ENCODE measurements at regions not wholly inside any gene's neighbourhood (a gene's known extent, or its start where the extent isn't known, plus 50 kb on each side); places are given as distances from the start of the nearest gene placed in this dataset.

GRCh38 chr13:19266979-19267378, 85.4 kb upstream of the TUBA3C start:
- no peak overlapping the region for H3K27ac Mint-ChIP-seq
- no peak for TF ChIP-seq NANOG (IDR thresholded peaks at IDR 0.05; ENCODE audit: borderline replicate concordance)
- no peaks in the 10 kb centered on the region for H3K79me2 ChIP-seq (replicated peaks; ENCODE audit: insufficient read depth)
- ATAC-seq (no peak), DNase-seq (ENCODE audit: low spot score) (no peak)
- H3K4me1 ChIP-seq (ENCODE audit: insufficient read depth), result no peaks in the 10 kb centered on the region
- H3K27me3 Mint-ChIP-seq (ENCODE audit: insufficient read depth, low read depth, poor library complexity), result peaks cover 6% of the 10 kb centered on the region
- peaks cover 88% of the 10 kb centered on the region for H3K9me3 Mint-ChIP-seq
- 0 out of 2 replicates have a peak, but pooled peaks cover 6% of the 10 kb centered on the region for H3K36me3 ChIP-seq (ENCODE audit: insufficient read depth)
- H3K9me2 ChIP-seq (ENCODE audit: insufficient read depth), result no peaks in the 10 kb centered on the region
- H3K36me3 Mint-ChIP-seq (ENCODE audit: low read depth), result peaks cover 31% of the 10 kb centered on the region
- H3K4me3 ChIP-seq, result no peak overlapping the region
- H2AFZ ChIP-seq, result no peak overlapping the region
- H3K4me3 Mint-ChIP-seq, result no peak overlapping the region
- no peaks in the 10 kb centered on the region for H3F3A ChIP-seq (replicated peaks; ENCODE audit: low read depth)
- H3K27ac ChIP-seq (ENCODE audit: low read depth), result no peak overlapping the region
- no peaks in the 10 kb centered on the region for H3K4me1 Mint-ChIP-seq
- H4K20me1 ChIP-seq (replicated peaks; ENCODE audit: insufficient read depth), result no peaks in the 10 kb centered on the region
- H3K27me3 ChIP-seq (ENCODE audit: insufficient read depth), result no peaks in the 10 kb centered on the region
- H3K4me2 ChIP-seq, result no peak overlapping the region

DNA sequence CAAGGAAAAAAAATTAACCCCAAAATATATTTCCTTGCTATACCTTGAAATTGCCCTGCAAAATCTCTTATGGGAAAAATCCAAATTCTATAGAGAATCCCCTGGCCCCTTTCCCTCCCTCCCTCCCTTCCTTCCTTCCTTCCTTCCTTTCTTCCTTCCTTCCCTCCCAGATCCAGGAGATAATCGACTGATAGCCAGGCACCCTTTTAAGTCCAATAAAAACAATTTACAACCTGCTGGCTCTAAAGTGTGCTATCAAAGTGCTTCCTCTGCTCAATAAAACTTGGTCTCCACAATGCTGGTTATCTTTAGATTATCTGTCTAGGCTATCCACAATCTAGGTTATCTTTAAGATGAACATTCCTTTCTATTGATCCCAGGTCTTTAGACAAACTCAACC, 83.1 kb upstream of the TUBA3C start:
- H3K4me1 Mint-ChIP-seq, result no peaks in the 10 kb centered on the region
- H3K36me3 ChIP-seq (ENCODE audit: insufficient read depth), result 0 out of 2 replicates have a peak, but pooled peaks cover 6% of the 10 kb centered on the region
- no peaks in the 10 kb centered on the region for H3K9me2 ChIP-seq (ENCODE audit: insufficient read depth)
- no peaks in the 10 kb centered on the region for H4K20me1 ChIP-seq (replicated peaks; ENCODE audit: insufficient read depth)
- no peak overlapping the region for H3K4me3 ChIP-seq
- H3K27me3 ChIP-seq (ENCODE audit: insufficient read depth), result no peaks in the 10 kb centered on the region
- no peak overlapping the region for H3K4me2 ChIP-seq
- peaks cover 87% of the 10 kb centered on the region for H3K9me3 Mint-ChIP-seq
- no peaks in the 10 kb centered on the region for H3K4me1 ChIP-seq (ENCODE audit: insufficient read depth)
- no peaks in the 10 kb centered on the region for H3K79me2 ChIP-seq (replicated peaks; ENCODE audit: insufficient read depth)
- no peak overlapping the region for H3K27ac ChIP-seq (ENCODE audit: low read depth)
- H3K27me3 Mint-ChIP-seq (ENCODE audit: insufficient read depth, low read depth, poor library complexity), result peaks cover 3% of the 10 kb centered on the region
- no peak overlapping the region for H3K27ac Mint-ChIP-seq
- DNase-seq (ENCODE audit: low spot score), result no peak
- no peak for ATAC-seq
- H3K4me3 Mint-ChIP-seq, result no peak overlapping the region
- H3K36me3 Mint-ChIP-seq (ENCODE audit: low read depth), result peaks cover 17% of the 10 kb centered on the region
- H3F3A ChIP-seq (replicated peaks; ENCODE audit: low read depth), result no peaks in the 10 kb centered on the region
- no peak overlapping the region for H2AFZ ChIP-seq
- TF ChIP-seq STAT1 (IDR thresholded peaks at IDR 0.05; ENCODE audit: unreplicated experiment), result no peak
- TF ChIP-seq NANOG (IDR thresholded peaks at IDR 0.05; ENCODE audit: borderline replicate concordance), result no peak
- TF ChIP-seq, protein P1, sequence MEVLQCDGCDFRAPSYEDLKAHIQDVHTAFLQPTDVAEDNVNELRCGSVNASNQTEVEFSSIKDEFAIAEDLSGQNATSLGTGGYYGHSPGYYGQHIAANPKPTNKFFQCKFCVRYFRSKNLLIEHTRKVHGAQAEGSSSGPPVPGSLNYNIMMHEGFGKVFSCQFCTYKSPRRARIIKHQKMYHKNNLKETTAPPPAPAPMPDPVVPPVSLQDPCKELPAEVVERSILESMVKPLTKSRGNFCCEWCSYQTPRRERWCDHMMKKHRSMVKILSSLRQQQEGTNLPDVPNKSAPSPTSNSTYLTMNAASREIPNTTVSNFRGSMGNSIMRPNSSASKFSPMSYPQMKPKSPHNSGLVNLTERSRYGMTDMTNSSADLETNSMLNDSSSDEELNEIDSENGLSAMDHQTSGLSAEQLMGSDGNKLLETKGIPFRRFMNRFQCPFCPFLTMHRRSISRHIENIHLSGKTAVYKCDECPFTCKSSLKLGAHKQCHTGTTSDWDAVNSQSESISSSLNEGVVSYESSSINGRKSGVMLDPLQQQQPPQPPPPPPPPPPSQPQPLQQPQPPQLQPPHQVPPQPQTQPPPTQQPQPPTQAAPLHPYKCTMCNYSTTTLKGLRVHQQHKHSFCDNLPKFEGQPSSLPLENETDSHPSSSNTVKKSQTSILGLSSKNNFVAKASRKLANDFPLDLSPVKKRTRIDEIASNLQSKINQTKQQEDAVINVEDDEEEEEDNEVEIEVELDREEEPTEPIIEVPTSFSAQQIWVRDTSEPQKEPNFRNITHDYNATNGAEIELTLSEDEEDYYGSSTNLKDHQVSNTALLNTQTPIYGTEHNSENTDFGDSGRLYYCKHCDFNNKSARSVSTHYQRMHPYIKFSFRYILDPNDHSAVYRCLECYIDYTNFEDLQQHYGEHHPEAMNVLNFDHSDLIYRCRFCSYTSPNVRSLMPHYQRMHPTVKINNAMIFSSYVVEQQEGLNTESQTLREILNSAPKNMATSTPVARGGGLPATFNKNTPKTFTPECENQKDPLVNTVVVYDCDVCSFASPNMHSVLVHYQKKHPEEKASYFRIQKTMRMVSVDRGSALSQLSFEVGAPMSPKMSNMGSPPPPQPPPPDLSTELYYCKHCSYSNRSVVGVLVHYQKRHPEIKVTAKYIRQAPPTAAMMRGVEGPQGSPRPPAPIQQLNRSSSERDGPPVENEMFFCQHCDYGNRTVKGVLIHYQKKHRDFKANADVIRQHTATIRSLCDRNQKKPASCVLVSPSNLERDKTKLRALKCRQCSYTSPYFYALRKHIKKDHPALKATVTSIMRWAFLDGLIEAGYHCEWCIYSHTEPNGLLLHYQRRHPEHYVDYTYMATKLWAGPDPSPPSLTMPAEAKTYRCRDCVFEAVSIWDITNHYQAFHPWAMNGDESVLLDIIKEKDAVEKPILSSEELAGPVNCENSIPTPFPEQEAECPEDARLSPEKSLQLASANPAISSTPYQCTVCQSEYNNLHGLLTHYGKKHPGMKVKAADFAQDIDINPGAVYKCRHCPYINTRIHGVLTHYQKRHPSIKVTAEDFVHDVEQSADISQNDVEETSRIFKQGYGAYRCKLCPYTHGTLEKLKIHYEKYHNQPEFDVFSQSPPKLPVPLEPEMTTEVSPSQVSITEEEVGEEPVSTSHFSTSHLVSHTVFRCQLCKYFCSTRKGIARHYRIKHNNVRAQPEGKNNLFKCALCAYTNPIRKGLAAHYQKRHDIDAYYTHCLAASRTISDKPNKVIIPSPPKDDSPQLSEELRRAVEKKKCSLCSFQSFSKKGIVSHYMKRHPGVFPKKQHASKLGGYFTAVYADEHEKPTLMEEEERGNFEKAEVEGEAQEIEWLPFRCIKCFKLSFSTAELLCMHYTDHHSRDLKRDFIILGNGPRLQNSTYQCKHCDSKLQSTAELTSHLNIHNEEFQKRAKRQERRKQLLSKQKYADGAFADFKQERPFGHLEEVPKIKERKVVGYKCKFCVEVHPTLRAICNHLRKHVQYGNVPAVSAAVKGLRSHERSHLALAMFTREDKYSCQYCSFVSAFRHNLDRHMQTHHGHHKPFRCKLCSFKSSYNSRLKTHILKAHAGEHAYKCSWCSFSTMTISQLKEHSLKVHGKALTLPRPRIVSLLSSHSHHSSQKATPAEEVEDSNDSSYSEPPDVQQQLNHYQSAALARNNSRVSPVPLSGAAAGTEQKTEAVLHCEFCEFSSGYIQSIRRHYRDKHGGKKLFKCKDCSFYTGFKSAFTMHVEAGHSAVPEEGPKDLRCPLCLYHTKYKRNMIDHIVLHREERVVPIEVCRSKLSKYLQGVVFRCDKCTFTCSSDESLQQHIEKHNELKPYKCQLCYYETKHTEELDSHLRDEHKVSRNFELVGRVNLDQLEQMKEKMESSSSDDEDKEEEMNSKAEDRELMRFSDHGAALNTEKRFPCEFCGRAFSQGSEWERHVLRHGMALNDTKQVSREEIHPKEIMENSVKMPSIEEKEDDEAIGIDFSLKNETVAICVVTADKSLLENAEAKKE (CRISPR knock-in tag; IDR thresholded peaks at IDR 0.05), result no peak
- no peak for TF ChIP-seq CREB1 (CRISPR knock-in tag; IDR thresholded peaks at IDR 0.05; ENCODE audit: low read depth)
- no peak for TF ChIP-seq CTCF (conservative IDR thresholded peaks at IDR 0.05; ENCODE audit: low read depth in 2 of 2)
- TF ChIP-seq JUNB (IDR thresholded peaks at IDR 0.05; ENCODE audit: unreplicated experiment), result no peak
- TF ChIP-seq, protein P2, sequence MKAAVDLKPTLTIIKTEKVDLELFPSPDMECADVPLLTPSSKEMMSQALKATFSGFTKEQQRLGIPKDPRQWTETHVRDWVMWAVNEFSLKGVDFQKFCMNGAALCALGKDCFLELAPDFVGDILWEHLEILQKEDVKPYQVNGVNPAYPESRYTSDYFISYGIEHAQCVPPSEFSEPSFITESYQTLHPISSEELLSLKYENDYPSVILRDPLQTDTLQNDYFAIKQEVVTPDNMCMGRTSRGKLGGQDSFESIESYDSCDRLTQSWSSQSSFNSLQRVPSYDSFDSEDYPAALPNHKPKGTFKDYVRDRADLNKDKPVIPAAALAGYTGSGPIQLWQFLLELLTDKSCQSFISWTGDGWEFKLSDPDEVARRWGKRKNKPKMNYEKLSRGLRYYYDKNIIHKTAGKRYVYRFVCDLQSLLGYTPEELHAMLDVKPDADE (IDR thresholded peaks at IDR 0.05), result no peak
- no peak for TF ChIP-seq EZH2 (IDR thresholded peaks at IDR 0.05; ENCODE audit: low read depth, unreplicated experiment)
- TF ChIP-seq ZNF114 (CRISPR knock-in tag; IDR thresholded peaks at IDR 0.05), result no peak
- TF ChIP-seq, protein P3, sequence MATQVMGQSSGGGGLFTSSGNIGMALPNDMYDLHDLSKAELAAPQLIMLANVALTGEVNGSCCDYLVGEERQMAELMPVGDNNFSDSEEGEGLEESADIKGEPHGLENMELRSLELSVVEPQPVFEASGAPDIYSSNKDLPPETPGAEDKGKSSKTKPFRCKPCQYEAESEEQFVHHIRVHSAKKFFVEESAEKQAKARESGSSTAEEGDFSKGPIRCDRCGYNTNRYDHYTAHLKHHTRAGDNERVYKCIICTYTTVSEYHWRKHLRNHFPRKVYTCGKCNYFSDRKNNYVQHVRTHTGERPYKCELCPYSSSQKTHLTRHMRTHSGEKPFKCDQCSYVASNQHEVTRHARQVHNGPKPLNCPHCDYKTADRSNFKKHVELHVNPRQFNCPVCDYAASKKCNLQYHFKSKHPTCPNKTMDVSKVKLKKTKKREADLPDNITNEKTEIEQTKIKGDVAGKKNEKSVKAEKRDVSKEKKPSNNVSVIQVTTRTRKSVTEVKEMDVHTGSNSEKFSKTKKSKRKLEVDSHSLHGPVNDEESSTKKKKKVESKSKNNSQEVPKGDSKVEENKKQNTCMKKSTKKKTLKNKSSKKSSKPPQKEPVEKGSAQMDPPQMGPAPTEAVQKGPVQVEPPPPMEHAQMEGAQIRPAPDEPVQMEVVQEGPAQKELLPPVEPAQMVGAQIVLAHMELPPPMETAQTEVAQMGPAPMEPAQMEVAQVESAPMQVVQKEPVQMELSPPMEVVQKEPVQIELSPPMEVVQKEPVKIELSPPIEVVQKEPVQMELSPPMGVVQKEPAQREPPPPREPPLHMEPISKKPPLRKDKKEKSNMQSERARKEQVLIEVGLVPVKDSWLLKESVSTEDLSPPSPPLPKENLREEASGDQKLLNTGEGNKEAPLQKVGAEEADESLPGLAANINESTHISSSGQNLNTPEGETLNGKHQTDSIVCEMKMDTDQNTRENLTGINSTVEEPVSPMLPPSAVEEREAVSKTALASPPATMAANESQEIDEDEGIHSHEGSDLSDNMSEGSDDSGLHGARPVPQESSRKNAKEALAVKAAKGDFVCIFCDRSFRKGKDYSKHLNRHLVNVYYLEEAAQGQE (IDR thresholded peaks at IDR 0.05; ENCODE audit: unreplicated experiment), result no peak
